WTC11 (cell line): ENCODE measurements at regions not wholly inside any gene's neighbourhood (a gene's known extent, or its start where the extent isn't known, plus 50 kb on each side); places are given as distances from the start of the nearest gene placed in this dataset.

Source experiments
- FOXP1 ChIP-seq: sonication (generic); formaldehyde crosslinking; IDR thresholded peaks from 2 replicates; pipeline ENCODE4 v1.8.0; 2022; ENCODE audit warnings: missing genetic modification reagents, mild to moderate bottlenecking, moderate library complexity, borderline replicate concordance
- NFYB ChIP-seq: sonication (generic); formaldehyde crosslinking; conservative IDR thresholded peaks from 2 replicates; pipeline ENCODE4 v1.8.0; 2022; ENCODE audit warnings: low read depth, missing genetic modification reagents
- NR1H2 ChIP-seq: sonication (generic); formaldehyde crosslinking; IDR thresholded peaks from 2 replicates; pipeline ENCODE4 v1.9.0; 2021; ENCODE audit warnings: mild to moderate bottlenecking, moderate library complexity, missing genetic modification reagents
- NR2C2 ChIP-seq: sonication (generic); formaldehyde crosslinking; IDR thresholded peaks from 2 replicates; pipeline ENCODE4 v1.8.0; 2022; ENCODE audit warnings: mild to moderate bottlenecking, missing genetic modification reagents
- TF ChIP-seq, protein P1 (sequence below): sonication (generic); formaldehyde crosslinking; IDR thresholded peaks from 2 replicates; pipeline ENCODE4 v1.8.0; 2022; ENCODE audit warnings: missing genetic modification reagents
- TF ChIP-seq, protein P2 (sequence below): fragments of 200-600 bp; IDR thresholded peaks from 2 replicates; pipeline ENCODE4 v1.8.0; 2022; ENCODE audit warnings: antibody characterized with exemption

DNA sequence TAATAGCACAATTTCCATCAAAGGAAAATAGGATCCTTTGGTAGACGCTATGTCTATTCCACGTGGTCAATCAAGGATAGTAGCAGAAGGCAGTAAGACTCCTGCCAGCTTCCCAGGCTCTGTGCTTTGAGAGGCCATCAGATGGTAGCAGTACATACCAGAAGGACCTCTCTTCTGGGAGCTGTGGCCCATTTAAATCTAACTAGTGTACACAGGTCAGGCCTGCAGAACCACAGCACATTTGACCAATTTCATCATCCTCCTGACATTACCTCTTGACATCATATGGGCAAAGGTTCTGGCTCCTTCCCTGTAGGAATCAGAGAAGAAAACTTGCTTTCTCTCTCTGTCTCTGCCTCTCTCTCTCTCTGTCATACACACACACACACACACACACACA is 229.6 kb upstream of the HTR2A start:
- TF ChIP-seq FOXP1 (CRISPR knock-in tag) (no peak), NR2C2 (CRISPR knock-in tag) (no peak), NFYB (no peak), NR1H2 (CRISPR knock-in tag) (no peak)
- TF ChIP-seq, protein P1, sequence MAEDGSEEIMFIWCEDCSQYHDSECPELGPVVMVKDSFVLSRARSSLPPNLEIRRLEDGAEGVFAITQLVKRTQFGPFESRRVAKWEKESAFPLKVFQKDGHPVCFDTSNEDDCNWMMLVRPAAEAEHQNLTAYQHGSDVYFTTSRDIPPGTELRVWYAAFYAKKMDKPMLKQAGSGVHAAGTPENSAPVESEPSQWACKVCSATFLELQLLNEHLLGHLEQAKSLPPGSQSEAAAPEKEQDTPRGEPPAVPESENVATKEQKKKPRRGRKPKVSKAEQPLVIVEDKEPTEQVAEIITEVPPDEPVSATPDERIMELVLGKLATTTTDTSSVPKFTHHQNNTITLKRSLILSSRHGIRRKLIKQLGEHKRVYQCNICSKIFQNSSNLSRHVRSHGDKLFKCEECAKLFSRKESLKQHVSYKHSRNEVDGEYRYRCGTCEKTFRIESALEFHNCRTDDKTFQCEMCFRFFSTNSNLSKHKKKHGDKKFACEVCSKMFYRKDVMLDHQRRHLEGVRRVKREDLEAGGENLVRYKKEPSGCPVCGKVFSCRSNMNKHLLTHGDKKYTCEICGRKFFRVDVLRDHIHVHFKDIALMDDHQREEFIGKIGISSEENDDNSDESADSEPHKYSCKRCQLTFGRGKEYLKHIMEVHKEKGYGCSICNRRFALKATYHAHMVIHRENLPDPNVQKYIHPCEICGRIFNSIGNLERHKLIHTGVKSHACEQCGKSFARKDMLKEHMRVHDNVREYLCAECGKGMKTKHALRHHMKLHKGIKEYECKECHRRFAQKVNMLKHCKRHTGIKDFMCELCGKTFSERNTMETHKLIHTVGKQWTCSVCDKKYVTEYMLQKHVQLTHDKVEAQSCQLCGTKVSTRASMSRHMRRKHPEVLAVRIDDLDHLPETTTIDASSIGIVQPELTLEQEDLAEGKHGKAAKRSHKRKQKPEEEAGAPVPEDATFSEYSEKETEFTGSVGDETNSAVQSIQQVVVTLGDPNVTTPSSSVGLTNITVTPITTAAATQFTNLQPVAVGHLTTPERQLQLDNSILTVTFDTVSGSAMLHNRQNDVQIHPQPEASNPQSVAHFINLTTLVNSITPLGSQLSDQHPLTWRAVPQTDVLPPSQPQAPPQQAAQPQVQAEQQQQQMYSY (CRISPR knock-in tag), result no peak
- TF ChIP-seq, protein P2, sequence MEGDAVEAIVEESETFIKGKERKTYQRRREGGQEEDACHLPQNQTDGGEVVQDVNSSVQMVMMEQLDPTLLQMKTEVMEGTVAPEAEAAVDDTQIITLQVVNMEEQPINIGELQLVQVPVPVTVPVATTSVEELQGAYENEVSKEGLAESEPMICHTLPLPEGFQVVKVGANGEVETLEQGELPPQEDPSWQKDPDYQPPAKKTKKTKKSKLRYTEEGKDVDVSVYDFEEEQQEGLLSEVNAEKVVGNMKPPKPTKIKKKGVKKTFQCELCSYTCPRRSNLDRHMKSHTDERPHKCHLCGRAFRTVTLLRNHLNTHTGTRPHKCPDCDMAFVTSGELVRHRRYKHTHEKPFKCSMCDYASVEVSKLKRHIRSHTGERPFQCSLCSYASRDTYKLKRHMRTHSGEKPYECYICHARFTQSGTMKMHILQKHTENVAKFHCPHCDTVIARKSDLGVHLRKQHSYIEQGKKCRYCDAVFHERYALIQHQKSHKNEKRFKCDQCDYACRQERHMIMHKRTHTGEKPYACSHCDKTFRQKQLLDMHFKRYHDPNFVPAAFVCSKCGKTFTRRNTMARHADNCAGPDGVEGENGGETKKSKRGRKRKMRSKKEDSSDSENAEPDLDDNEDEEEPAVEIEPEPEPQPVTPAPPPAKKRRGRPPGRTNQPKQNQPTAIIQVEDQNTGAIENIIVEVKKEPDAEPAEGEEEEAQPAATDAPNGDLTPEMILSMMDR, result no peak
